GM23338 (cell line): ENCODE measurements at regions not wholly inside any gene's neighbourhood (a gene's known extent, or its start where the extent isn't known, plus 50 kb on each side); places are given as distances from the start of the nearest gene placed in this dataset.

ENCODE experiments used
- ATAC-seq: fragments of 200-7000 bp; cut with Tn5 transposase; 3 replicates; pipeline ENCODE4 v1.9.1; 2020
- DNase-seq: peaks from one replicate; pipeline ENCODE4 v3.0.0-alpha.2; 2015; ENCODE audit warnings: low spot score
- H2AFZ ChIP-seq: fragments of 200-600 bp; sonication (generic); 2 replicates; pipeline ENCODE4 v1.8.0; 2016; ENCODE audit warnings: antibody characterized with exemption, mild to moderate bottlenecking, moderate library complexity
- H3F3A ChIP-seq: fragments of 200-600 bp; sonication (generic); replicated peaks from 2 replicates; pipeline ENCODE4 v1.8.0; 2017; ENCODE audit warnings: antibody characterized with exemption, mixed run types, low read depth
- H3K27ac ChIP-seq: fragments of 200-600 bp; sonication (generic); 2 replicates; pipeline ENCODE4 v1.6.1; 2016; ENCODE audit warnings: low read depth
- H3K27me3 ChIP-seq: fragments of 200-600 bp; sonication (generic); 2 replicates; pipeline ENCODE4 v1.8.0; 2016; ENCODE audit warnings: mild to moderate bottlenecking, mixed run types, moderate library complexity; ENCODE audit not compliant: insufficient read depth
- H3K36me3 ChIP-seq: fragments of 200-600 bp; sonication (generic); 2 replicates; pipeline ENCODE4 v1.8.0; 2016; ENCODE audit warnings: mild to moderate bottlenecking; ENCODE audit not compliant: insufficient read depth
- H3K4me1 ChIP-seq: fragments of 200-600 bp; sonication (generic); 2 replicates; pipeline ENCODE4 v1.8.0; 2016; ENCODE audit warnings: mild to moderate bottlenecking, moderate library complexity; ENCODE audit not compliant: insufficient read depth
- H3K4me2 ChIP-seq: fragments of 200-600 bp; sonication (generic); 2 replicates; pipeline ENCODE4 v1.7.1; 2017; ENCODE audit warnings: mixed run types
- H3K4me3 ChIP-seq: fragments of 200-600 bp; sonication (generic); 2 replicates; pipeline ENCODE4 v1.6.1; 2016; ENCODE audit warnings: mixed run types
- H3K79me2 ChIP-seq: fragments of 200-600 bp; sonication (generic); replicated peaks from 2 replicates; pipeline ENCODE4 v1.8.0; 2017; ENCODE audit warnings: mild to moderate bottlenecking; ENCODE audit not compliant: insufficient read depth
- H3K9me2 ChIP-seq: fragments of 200-600 bp; sonication (generic); 2 replicates; pipeline ENCODE4 v1.8.0; 2017; ENCODE audit not compliant: insufficient read depth
- H4K20me1 ChIP-seq: fragments of 200-600 bp; sonication (generic); replicated peaks from 2 replicates; pipeline ENCODE4 v1.8.0; 2017; ENCODE audit warnings: mild to moderate bottlenecking; ENCODE audit not compliant: insufficient read depth
- H3K27ac Mint-ChIP-seq: 2 replicates; pipeline ENCODE4 v1.8.0; 2020; ENCODE audit warnings: inconsistent platforms, mild to moderate bottlenecking, moderate library complexity, mixed read lengths
- H3K27me3 Mint-ChIP-seq: 3 replicates; pipeline ENCODE4 v1.8.0; 2022; ENCODE audit warnings: low read depth, mild to moderate bottlenecking, moderate library complexity, mixed read lengths, inconsistent platforms; ENCODE audit not compliant: insufficient read depth, poor library complexity
- H3K36me3 Mint-ChIP-seq: 3 replicates; pipeline ENCODE4 v1.8.0; 2021; ENCODE audit warnings: low read depth, mild to moderate bottlenecking, inconsistent platforms, moderate library complexity, mixed read lengths
- H3K4me1 Mint-ChIP-seq: 3 replicates; pipeline ENCODE4 v1.8.0; 2020; ENCODE audit warnings: mild to moderate bottlenecking, inconsistent platforms, mixed read lengths
- H3K4me3 Mint-ChIP-seq: 3 replicates; pipeline ENCODE4 v1.8.0; 2021; ENCODE audit warnings: moderate library complexity, mild to moderate bottlenecking, inconsistent platforms, mixed read lengths
- H3K9me3 Mint-ChIP-seq: 3 replicates; pipeline ENCODE4 v1.8.0; 2020; ENCODE audit warnings: moderate library complexity, mild to moderate bottlenecking, inconsistent platforms, mixed read lengths
- CREB1 ChIP-seq: fragments of 250-450 bp; sonication (Bioruptor Pico); IDR thresholded peaks from 2 replicates; pipeline ENCODE4 v1.5.0; 2020; ENCODE audit warnings: low read depth, mild to moderate bottlenecking, moderate library complexity
- CTCF ChIP-seq, 2 experiments: fragments of 200-600 bp in 1 of 2; sonication (generic) in 1 of 2; conservative IDR thresholded peaks; 2 replicates each; pipeline versions ENCODE4 v1.5.1 to v1.6.1; 2016 to 2017; ENCODE audit warnings: antibody characterized with exemption in 2 of 2, low read depth in 2 of 2, mild to moderate bottlenecking in 2 of 2, moderate library complexity in 1 of 2
- EZH2phosphoT487 ChIP-seq: fragments of 200-600 bp; sonication (generic); IDR thresholded peaks from one replicate; pipeline ENCODE4 v1.8.1; 2018; ENCODE audit warnings: antibody characterized with exemption; ENCODE audit not compliant: unreplicated experiment
- NANOG ChIP-seq: IDR thresholded peaks from 2 replicates; pipeline ENCODE4 v1.6.1; 2016; ENCODE audit warnings: antibody characterized with exemption, borderline replicate concordance
- STAT1 ChIP-seq: IDR thresholded peaks from one replicate; pipeline ENCODE4 v1.6.1; 2016; ENCODE audit warnings: antibody characterized with exemption; ENCODE audit not compliant: unreplicated experiment
- ZNF114 ChIP-seq: fragments of 250-450 bp; sonication (Bioruptor Pico); IDR thresholded peaks from 2 replicates; pipeline ENCODE4 v1.5.0; 2020; ENCODE audit warnings: mild to moderate bottlenecking, moderate library complexity
- ZNF331 ChIP-seq: fragments of 250-450 bp; sonication (Bioruptor Pico); IDR thresholded peaks from 2 replicates; pipeline ENCODE4 v1.5.0; 2020; ENCODE audit warnings: low read depth, mild to moderate bottlenecking, moderate library complexity
- TF ChIP-seq, protein P1 (sequence below): fragments of 250-450 bp; sonication (Bioruptor Pico); IDR thresholded peaks from 2 replicates; pipeline ENCODE4 v1.5.0; 2020; ENCODE audit warnings: mild to moderate bottlenecking, moderate library complexity

DNA sequence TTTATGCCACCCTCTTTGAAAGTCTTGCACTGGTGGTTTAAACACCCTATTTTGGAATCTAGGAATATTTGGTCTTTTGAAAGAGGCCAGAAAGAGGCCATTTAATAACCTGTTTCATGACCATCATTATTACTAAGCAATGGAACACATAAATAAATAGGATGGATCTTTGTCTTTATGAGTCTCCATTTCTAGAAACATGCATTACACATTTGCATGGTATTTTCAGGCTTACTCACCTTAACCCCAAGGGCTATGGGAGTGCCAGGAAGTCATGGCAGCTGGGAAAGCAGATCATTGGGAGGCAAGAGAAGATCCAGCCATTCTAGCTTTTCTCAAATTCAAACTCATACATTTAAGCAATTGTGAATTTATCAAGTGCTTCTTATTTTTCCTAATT is 185.8 kb upstream of the POU2AF2 start (continued):
- TF ChIP-seq, protein P1, sequence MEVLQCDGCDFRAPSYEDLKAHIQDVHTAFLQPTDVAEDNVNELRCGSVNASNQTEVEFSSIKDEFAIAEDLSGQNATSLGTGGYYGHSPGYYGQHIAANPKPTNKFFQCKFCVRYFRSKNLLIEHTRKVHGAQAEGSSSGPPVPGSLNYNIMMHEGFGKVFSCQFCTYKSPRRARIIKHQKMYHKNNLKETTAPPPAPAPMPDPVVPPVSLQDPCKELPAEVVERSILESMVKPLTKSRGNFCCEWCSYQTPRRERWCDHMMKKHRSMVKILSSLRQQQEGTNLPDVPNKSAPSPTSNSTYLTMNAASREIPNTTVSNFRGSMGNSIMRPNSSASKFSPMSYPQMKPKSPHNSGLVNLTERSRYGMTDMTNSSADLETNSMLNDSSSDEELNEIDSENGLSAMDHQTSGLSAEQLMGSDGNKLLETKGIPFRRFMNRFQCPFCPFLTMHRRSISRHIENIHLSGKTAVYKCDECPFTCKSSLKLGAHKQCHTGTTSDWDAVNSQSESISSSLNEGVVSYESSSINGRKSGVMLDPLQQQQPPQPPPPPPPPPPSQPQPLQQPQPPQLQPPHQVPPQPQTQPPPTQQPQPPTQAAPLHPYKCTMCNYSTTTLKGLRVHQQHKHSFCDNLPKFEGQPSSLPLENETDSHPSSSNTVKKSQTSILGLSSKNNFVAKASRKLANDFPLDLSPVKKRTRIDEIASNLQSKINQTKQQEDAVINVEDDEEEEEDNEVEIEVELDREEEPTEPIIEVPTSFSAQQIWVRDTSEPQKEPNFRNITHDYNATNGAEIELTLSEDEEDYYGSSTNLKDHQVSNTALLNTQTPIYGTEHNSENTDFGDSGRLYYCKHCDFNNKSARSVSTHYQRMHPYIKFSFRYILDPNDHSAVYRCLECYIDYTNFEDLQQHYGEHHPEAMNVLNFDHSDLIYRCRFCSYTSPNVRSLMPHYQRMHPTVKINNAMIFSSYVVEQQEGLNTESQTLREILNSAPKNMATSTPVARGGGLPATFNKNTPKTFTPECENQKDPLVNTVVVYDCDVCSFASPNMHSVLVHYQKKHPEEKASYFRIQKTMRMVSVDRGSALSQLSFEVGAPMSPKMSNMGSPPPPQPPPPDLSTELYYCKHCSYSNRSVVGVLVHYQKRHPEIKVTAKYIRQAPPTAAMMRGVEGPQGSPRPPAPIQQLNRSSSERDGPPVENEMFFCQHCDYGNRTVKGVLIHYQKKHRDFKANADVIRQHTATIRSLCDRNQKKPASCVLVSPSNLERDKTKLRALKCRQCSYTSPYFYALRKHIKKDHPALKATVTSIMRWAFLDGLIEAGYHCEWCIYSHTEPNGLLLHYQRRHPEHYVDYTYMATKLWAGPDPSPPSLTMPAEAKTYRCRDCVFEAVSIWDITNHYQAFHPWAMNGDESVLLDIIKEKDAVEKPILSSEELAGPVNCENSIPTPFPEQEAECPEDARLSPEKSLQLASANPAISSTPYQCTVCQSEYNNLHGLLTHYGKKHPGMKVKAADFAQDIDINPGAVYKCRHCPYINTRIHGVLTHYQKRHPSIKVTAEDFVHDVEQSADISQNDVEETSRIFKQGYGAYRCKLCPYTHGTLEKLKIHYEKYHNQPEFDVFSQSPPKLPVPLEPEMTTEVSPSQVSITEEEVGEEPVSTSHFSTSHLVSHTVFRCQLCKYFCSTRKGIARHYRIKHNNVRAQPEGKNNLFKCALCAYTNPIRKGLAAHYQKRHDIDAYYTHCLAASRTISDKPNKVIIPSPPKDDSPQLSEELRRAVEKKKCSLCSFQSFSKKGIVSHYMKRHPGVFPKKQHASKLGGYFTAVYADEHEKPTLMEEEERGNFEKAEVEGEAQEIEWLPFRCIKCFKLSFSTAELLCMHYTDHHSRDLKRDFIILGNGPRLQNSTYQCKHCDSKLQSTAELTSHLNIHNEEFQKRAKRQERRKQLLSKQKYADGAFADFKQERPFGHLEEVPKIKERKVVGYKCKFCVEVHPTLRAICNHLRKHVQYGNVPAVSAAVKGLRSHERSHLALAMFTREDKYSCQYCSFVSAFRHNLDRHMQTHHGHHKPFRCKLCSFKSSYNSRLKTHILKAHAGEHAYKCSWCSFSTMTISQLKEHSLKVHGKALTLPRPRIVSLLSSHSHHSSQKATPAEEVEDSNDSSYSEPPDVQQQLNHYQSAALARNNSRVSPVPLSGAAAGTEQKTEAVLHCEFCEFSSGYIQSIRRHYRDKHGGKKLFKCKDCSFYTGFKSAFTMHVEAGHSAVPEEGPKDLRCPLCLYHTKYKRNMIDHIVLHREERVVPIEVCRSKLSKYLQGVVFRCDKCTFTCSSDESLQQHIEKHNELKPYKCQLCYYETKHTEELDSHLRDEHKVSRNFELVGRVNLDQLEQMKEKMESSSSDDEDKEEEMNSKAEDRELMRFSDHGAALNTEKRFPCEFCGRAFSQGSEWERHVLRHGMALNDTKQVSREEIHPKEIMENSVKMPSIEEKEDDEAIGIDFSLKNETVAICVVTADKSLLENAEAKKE (CRISPR knock-in tag) = no peak
- no peak for TF ChIP-seq STAT1
- no peak for TF ChIP-seq CTCF (conservative IDR thresholded peaks at IDR 0.05; ENCODE audit: low read depth in 2 of 2)
- TF ChIP-seq CREB1 (CRISPR knock-in tag) = no peak
- no peak for TF ChIP-seq ZNF331

- no peaks in the 10 kb centered on the region for H3K36me3 Mint-ChIP-seq
- no peak for DNase-seq
- H3F3A ChIP-seq = no peaks in the 10 kb centered on the region
- H3K27ac Mint-ChIP-seq = no peak overlapping the region
- H3K27me3 Mint-ChIP-seq = peaks cover 6% of the 10 kb centered on the region
- no peak overlapping the region for H3K27ac ChIP-seq
- no peak overlapping the region for H3K4me2 ChIP-seq
- H3K27me3 ChIP-seq = no peaks in the 10 kb centered on the region
- peaks cover 7% of the 10 kb centered on the region; the same call in 1 of the 2 replicates for H3K4me1 ChIP-seq
- no peak overlapping the region for H3K4me3 Mint-ChIP-seq
- no peaks in the 10 kb centered on the region for H4K20me1 ChIP-seq
- H3K9me3 Mint-ChIP-seq = peaks cover 2% of the 10 kb centered on the region; the same call in 1 of the 3 replicates
- no peak overlapping the region for H2AFZ ChIP-seq
- H3K4me3 ChIP-seq = no peak overlapping the region
- ATAC-seq = no peak
- no peaks in the 10 kb centered on the region for H3K9me2 ChIP-seq
- no peaks in the 10 kb centered on the region for H3K36me3 ChIP-seq
- H3K4me1 Mint-ChIP-seq = peaks cover 27% of the 10 kb centered on the region
- no peaks in the 10 kb centered on the region for H3K79me2 ChIP-seq
- TF ChIP-seq EZH2phosphoT487 (no peak), CREB1 (CRISPR knock-in tag) (no peak), ZNF331 (no peak), ZNF114 (no peak), NANOG (no peak), STAT1 (no peak)
- TF ChIP-seq, protein P1 (CRISPR knock-in tag) = no peak
Measured at GRCh38 chr11:111049131-111049530, 196.4 kb upstream of the POU2AF2 start.
